Left ventricle myocardium inferior (tissue), 1 donor: ENCODE measurements at regions not wholly inside any gene's neighbourhood (a gene's known extent, or its start where the extent isn't known, plus 50 kb on each side); places are given as distances from the start of the nearest gene placed in this dataset.
"Not testable (repeated sequence)": the region's sequence is repeated elsewhere in the genome, so short reads cannot be mapped to it uniquely, and the experiment has no call there.

ENCODE experiments used
- DNase-seq: peaks from one replicate; pipeline ENCODE4 v3.0.0-alpha.2; 2020
- H3K27ac ChIP-seq: fragments of 200-600 bp; replicated peaks from 2 replicates; pipeline ENCODE4 v1.8.0; 2021
- H3K27me3 ChIP-seq: fragments of 200-600 bp; 2 replicates; pipeline ENCODE4 v1.8.0; 2021; ENCODE audit warnings: low read depth
- H3K36me3 ChIP-seq: fragments of 200-600 bp; 2 replicates; pipeline ENCODE4 v1.8.0; 2021
- H3K4me1 ChIP-seq: fragments of 200-600 bp; 2 replicates; pipeline ENCODE4 v1.8.0; 2021
- H3K4me3 ChIP-seq: fragments of 200-600 bp; 2 replicates; pipeline ENCODE4 v1.8.0; 2021; ENCODE audit warnings: mild to moderate bottlenecking, moderate library complexity
- H3K9me3 ChIP-seq: fragments of 200-600 bp; replicated peaks from 2 replicates; pipeline ENCODE4 v1.8.0; 2021
- CTCF ChIP-seq: fragments of 200-600 bp; IDR thresholded peaks from 2 replicates; pipeline ENCODE4 v1.8.0; 2021; ENCODE audit warnings: antibody characterized with exemption, mild to moderate bottlenecking, borderline replicate concordance
- intact Hi-C: fragments of 100-400 bp; cut with micrococcal nuclease; formaldehyde crosslinking; loops from one replicate; pipeline ENCODE4 v1.11.0; 2022
- donor health status: DM: no; HTN: yes; CAD: no; lungs with severe emphysema.

GRCh38 chr9:42239445-42240260, 56.2 kb downstream of the SPATA31A6 start:
- DNase-seq, intact Hi-C loops, H3K27me3 ChIP-seq, H3K4me3 ChIP-seq, H3K9me3 ChIP-seq, H3K36me3 ChIP-seq: not testable (repeated sequence)
- Histone ChIP-seq H3K27ac (peak overlapping the region; percentile 54), H3K4me1 (peaks cover 30% of the 10 kb centered on the region)

DNA sequence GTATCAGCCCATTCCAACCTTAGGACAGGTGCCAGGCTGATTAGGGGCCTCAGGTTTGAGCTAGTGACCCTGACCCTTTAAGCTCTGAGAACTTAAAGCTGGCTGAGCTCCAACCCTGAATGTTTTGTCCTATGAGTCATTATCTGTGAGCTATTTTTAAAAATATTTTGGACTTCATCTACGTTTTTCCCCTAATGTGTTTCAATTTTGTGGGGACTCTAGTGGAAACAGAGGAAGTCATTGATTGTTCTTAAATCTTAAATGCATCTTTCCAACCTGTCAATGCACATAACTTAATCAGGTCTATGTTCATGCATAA, 56.8 kb downstream of the SPATA31A6 start:
- Histone ChIP-seq H3K4me1 (peaks cover 30% of the 10 kb centered on the region), H3K27ac (peak overlapping the region; percentile 54)
- H3K4me3 ChIP-seq, H3K36me3 ChIP-seq, H3K27me3 ChIP-seq, H3K9me3 ChIP-seq, intact Hi-C loops, DNase-seq: not testable (repeated sequence)

- DNase-seq, H3K4me3 ChIP-seq, H3K27me3 ChIP-seq, intact Hi-C loops, H3K27ac ChIP-seq, H3K36me3 ChIP-seq, H3K9me3 ChIP-seq: not testable (repeated sequence)
- peaks cover 19% of the 10 kb centered on the region for H3K4me1 ChIP-seq
These were observed 59.8 kb downstream of the SPATA31A6 start for GRCh38 chr9:42243211-42243610.

- H3K27me3 ChIP-seq, H3K9me3 ChIP-seq, intact Hi-C loops, H3K36me3 ChIP-seq, DNase-seq, H3K27ac ChIP-seq, H3K4me3 ChIP-seq: not testable (repeated sequence)
- peaks cover 17% of the 10 kb centered on the region for H3K4me1 ChIP-seq
These were observed 60.4 kb downstream of the SPATA31A6 start for GRCh38 chr9:42243822-42244221.

- H3K4me1 ChIP-seq, H3K36me3 ChIP-seq, DNase-seq, H3K4me3 ChIP-seq, H3K27ac ChIP-seq, H3K27me3 ChIP-seq, intact Hi-C loops, H3K9me3 ChIP-seq: not testable (repeated sequence)
These were observed 85.3 kb downstream of the SPATA31A6 start for GRCh38 chr9:42268729-42269128.

- H3K4me3 ChIP-seq, intact Hi-C loops, H3K9me3 ChIP-seq, H3K4me1 ChIP-seq, DNase-seq, H3K27me3 ChIP-seq, H3K36me3 ChIP-seq, H3K27ac ChIP-seq: not testable (repeated sequence)
These were observed 85.7 kb downstream of the SPATA31A6 start for GRCh38 chr9:42269171-42269570.

GRCh38 chr9:42273191-42273590, 89.7 kb downstream of the SPATA31A6 start:
- H3K36me3 ChIP-seq, intact Hi-C loops, H3K27ac ChIP-seq, H3K4me3 ChIP-seq, H3K9me3 ChIP-seq, DNase-seq, H3K4me1 ChIP-seq, H3K27me3 ChIP-seq: not testable (repeated sequence)

DNA sequence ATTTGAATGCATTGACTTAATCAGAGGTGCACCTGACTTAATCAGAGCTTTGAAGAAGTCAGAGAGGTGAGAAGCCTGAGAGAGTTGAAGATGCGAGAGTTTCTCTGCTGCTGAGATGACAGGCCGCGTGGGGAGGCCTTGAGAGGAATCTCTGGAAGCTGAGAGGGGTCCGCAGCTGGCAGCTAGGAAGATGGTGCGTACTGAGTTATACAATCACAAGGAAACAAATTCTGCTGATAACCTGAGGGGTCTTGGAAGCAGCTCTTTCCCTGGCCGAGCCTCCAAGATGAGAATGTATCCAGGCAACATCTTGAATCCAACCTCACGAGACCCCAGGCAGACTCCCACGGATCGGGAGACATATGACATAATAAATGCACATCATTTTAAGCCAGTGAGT, 91.7 kb downstream of the SPATA31A6 start:
- TF ChIP-seq CTCF = no peak
- H3K4me3 ChIP-seq = no peak overlapping the region
- no peaks in the 10 kb centered on the region for H3K4me1 ChIP-seq
- intact Hi-C loops = no loop called here
- no peaks in the 10 kb centered on the region for H3K9me3 ChIP-seq
- no peaks in the 10 kb centered on the region for H3K27me3 ChIP-seq
- no peak for DNase-seq
- H3K36me3 ChIP-seq = no peaks in the 10 kb centered on the region
- H3K27ac ChIP-seq = no peak overlapping the region

GRCh38 chr9:42282531-42283178, 99.2 kb downstream of the SPATA31A6 start:
- H3K4me3 ChIP-seq, H3K27me3 ChIP-seq, H3K36me3 ChIP-seq, H3K9me3 ChIP-seq, H3K4me1 ChIP-seq, intact Hi-C loops, H3K27ac ChIP-seq, DNase-seq: not testable (repeated sequence)

DNA sequence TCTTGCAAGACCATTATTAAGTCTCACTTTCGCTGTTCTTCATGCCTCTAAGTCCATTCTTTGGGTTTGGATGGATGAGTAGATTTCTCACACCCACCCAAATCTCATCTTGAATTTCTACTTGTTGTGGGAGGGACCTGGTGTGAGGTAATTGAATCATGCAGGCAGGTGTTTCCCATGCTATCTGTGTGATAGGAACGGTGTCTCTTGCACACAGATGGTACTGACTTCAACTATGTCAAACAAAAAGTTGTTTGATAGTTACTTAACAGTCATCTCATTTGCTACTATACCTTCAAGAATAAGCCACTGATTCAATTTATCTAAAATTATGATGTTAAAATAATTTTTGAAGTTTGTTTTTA, 99.7 kb downstream of the SPATA31A6 start:
- intact Hi-C loops, H3K9me3 ChIP-seq, H3K4me3 ChIP-seq, DNase-seq, H3K4me1 ChIP-seq, H3K36me3 ChIP-seq, H3K27ac ChIP-seq, H3K27me3 ChIP-seq: not testable (repeated sequence)

DNA sequence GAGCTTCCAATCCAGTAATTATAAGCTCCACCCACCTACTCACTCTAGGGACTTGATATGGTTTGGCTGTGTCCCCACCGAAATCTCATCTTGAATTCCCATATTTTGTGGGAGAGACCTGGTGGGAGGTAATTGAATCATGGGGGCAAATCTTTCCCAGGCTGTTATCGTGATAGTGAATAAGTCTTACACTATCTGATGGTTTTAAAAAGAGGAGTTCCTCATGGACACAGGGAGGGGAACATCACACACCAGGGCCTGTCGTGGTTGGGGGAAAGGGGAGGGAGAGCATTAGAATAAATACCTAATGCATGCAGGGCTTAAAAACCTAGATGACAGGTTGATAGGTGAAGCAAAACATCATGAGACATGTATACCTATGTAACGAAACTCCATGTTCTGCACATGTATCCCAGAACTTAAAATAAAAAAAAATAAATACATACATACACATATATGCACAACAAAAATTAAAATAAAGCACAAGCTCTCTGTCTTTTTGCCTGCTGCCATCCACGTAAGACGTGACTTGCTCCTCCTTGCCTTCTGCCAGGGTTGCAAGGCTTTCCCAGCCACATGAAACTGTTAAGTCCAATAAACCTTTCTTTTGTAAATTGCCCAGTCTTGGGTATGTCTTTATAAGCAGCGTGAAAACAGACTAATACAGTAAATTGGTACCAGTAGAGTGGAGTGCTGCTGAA, 102.8 kb downstream of the SPATA31A6 start:
- H3K4me3 ChIP-seq, H3K27ac ChIP-seq, H3K27me3 ChIP-seq, intact Hi-C loops, H3K4me1 ChIP-seq, DNase-seq, H3K9me3 ChIP-seq, H3K36me3 ChIP-seq: not testable (repeated sequence)

GRCh38 chr9:42288002-42288864, 104.8 kb downstream of the SPATA31A6 start:
- H3K9me3 ChIP-seq, DNase-seq, H3K27me3 ChIP-seq, H3K4me1 ChIP-seq, intact Hi-C loops, H3K27ac ChIP-seq, H3K36me3 ChIP-seq: not testable (repeated sequence)
- peak overlapping the region; percentile 29 for H3K4me3 ChIP-seq
